Type B pancreatic cell (in vitro differentiated cells): ENCODE measurements at regions not wholly inside any gene's neighbourhood (a gene's known extent, or its start where the extent isn't known, plus 50 kb on each side); places are given as distances from the start of the nearest gene placed in this dataset.

Experiments
- DNase-seq: peaks from one replicate; pipeline ENCODE4 v3.0.0; 2021; ENCODE audit warnings: mixed read lengths; ENCODE audit not compliant: unreplicated experiment; ENCODE audit errors: extremely low spot score
- H3K27ac Mint-ChIP-seq: 2 replicates; pipeline ENCODE4 v1.8.0; 2021; ENCODE audit warnings: mild to moderate bottlenecking, mixed read lengths
- H3K27me3 Mint-ChIP-seq: 2 replicates; pipeline ENCODE4 v1.8.0; 2021; ENCODE audit warnings: mixed read lengths
- H3K36me3 Mint-ChIP-seq: 2 replicates; pipeline ENCODE4 v1.8.0; 2021; ENCODE audit warnings: mixed read lengths
- H3K4me1 Mint-ChIP-seq: one replicate; pipeline ENCODE4 v1.8.0; 2021; ENCODE audit warnings: mixed read lengths; ENCODE audit not compliant: unreplicated experiment
- H3K4me3 Mint-ChIP-seq: 2 replicates; pipeline ENCODE4 v1.8.0; 2021; ENCODE audit warnings: mild to moderate bottlenecking, mixed read lengths
- H3K9me3 Mint-ChIP-seq: 2 replicates; pipeline ENCODE4 v1.8.0; 2021; ENCODE audit warnings: mixed read lengths
- TF ChIP-seq, protein P1 (sequence below): fragments of 200-600 bp; sonication (generic); conservative IDR thresholded peaks from 2 replicates; pipeline ENCODE4 v1.5.0; 2021; ENCODE audit warnings: antibody characterized with exemption, mild to moderate bottlenecking

GRCh38 chr9:91132576-91133073, 229.1 kb downstream of the AUH start:
- Mint-ChIP-seq H3K4me1 (peaks cover 4% of the 10 kb centered on the region), H3K27ac (no peak overlapping the region), H3K36me3 (peaks cover 4% of the 10 kb centered on the region), H3K27me3 (no peaks in the 10 kb centered on the region), H3K4me3 (no peak overlapping the region), H3K9me3 (no peaks in the 10 kb centered on the region)
- TF ChIP-seq, protein P1, sequence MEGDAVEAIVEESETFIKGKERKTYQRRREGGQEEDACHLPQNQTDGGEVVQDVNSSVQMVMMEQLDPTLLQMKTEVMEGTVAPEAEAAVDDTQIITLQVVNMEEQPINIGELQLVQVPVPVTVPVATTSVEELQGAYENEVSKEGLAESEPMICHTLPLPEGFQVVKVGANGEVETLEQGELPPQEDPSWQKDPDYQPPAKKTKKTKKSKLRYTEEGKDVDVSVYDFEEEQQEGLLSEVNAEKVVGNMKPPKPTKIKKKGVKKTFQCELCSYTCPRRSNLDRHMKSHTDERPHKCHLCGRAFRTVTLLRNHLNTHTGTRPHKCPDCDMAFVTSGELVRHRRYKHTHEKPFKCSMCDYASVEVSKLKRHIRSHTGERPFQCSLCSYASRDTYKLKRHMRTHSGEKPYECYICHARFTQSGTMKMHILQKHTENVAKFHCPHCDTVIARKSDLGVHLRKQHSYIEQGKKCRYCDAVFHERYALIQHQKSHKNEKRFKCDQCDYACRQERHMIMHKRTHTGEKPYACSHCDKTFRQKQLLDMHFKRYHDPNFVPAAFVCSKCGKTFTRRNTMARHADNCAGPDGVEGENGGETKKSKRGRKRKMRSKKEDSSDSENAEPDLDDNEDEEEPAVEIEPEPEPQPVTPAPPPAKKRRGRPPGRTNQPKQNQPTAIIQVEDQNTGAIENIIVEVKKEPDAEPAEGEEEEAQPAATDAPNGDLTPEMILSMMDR: no peak
- no peak for DNase-seq

- TF ChIP-seq, protein P1: no peak
- no peak overlapping the region for H3K4me3 Mint-ChIP-seq
- no peak overlapping the region for H3K27ac Mint-ChIP-seq
- peaks cover 4% of the 10 kb centered on the region for H3K36me3 Mint-ChIP-seq
- H3K27me3 Mint-ChIP-seq: no peaks in the 10 kb centered on the region
- DNase-seq: no peak
- peaks cover 4% of the 10 kb centered on the region for H3K4me1 Mint-ChIP-seq
- H3K9me3 Mint-ChIP-seq: no peaks in the 10 kb centered on the region
Observed at GRCh38 chr9:91134608-91135007, 227.1 kb downstream of the AUH start.

GRCh38 chr9:91137391-91137790, 224.3 kb downstream of the AUH start:
- H3K27me3 Mint-ChIP-seq: no peaks in the 10 kb centered on the region
- H3K4me1 Mint-ChIP-seq: peaks cover 9% of the 10 kb centered on the region
- no peak overlapping the region for H3K27ac Mint-ChIP-seq
- TF ChIP-seq, protein P1: no peak
- peaks cover 6% of the 10 kb centered on the region for H3K9me3 Mint-ChIP-seq
- H3K36me3 Mint-ChIP-seq: no peaks in the 10 kb centered on the region
- no peak overlapping the region for H3K4me3 Mint-ChIP-seq
- DNase-seq: no peak

DNA sequence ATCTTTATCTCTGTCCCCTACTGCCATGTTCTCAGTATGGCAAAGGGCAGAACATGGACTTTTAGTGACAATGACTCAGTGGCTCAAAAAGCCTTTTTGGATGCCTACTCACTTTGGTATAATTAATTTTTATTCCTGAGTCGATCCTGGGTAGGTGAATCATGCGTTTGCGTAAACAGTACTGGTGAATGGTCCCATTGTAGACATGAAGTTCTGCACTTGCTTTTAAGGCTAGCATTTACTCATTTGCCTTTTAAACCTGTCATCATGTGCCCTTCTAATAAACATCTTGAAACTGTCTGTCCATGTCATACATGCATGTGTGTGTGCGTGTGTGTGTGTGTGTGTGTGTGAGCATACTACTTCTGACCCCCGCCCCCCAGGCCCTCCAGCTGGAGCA, 223.0 kb downstream of the AUH start:
- H3K4me1 Mint-ChIP-seq: peaks cover 9% of the 10 kb centered on the region

GRCh38 chr9:91141407-91141965, 220.2 kb downstream of the AUH start:
- Mint-ChIP-seq H3K36me3 (no peaks in the 10 kb centered on the region), H3K27ac (no peak overlapping the region), H3K27me3 (no peaks in the 10 kb centered on the region), H3K4me3 (no peak overlapping the region), H3K4me1 (peaks cover 9% of the 10 kb centered on the region), H3K9me3 (peaks cover 6% of the 10 kb centered on the region)
- no peak for DNase-seq
- TF ChIP-seq, protein P1: no peak

More for the DNA sequence above, 223.0 kb downstream of the AUH start:
- Mint-ChIP-seq H3K9me3 (peaks cover 6% of the 10 kb centered on the region), H3K27ac (no peak overlapping the region), H3K4me3 (no peak overlapping the region), H3K27me3 (no peaks in the 10 kb centered on the region), H3K36me3 (no peaks in the 10 kb centered on the region)
- TF ChIP-seq, protein P1: no peak
- DNase-seq: no peak
